HFFc6 (cell line): ENCODE measurements at regions not wholly inside any gene's neighbourhood (a gene's known extent, or its start where the extent isn't known, plus 50 kb on each side); places are given as distances from the start of the nearest gene placed in this dataset.

ENCODE experiments used
- DNase-seq: peaks from one replicate; pipeline ENCODE4 v3.0.0-alpha.2; 2018
- H3K27ac Mint-ChIP-seq: 2 replicates; pipeline ENCODE4 v1.8.0; 2020; ENCODE audit warnings: mild to moderate bottlenecking, mixed read lengths
- H3K27me3 Mint-ChIP-seq: 2 replicates; pipeline ENCODE4 v1.8.0; 2021; ENCODE audit warnings: mild to moderate bottlenecking, moderate library complexity, mixed read lengths; ENCODE audit not compliant: insufficient read depth
- H3K36me3 Mint-ChIP-seq: 2 replicates; pipeline ENCODE4 v1.8.0; 2021; ENCODE audit warnings: low read depth, mixed read lengths
- H3K4me1 Mint-ChIP-seq: 2 replicates; pipeline ENCODE4 v1.8.0; 2020; ENCODE audit warnings: low read depth, mixed read lengths
- H3K4me3 Mint-ChIP-seq: 2 replicates; pipeline ENCODE4 v1.8.0; 2020; ENCODE audit warnings: mild to moderate bottlenecking, moderate library complexity, mixed read lengths
- H3K9me3 Mint-ChIP-seq: 2 replicates; pipeline ENCODE4 v1.8.0; 2020; ENCODE audit warnings: mild to moderate bottlenecking, mixed read lengths
- CTCF ChIP-seq: fragments of 200-600 bp; sonication (generic); IDR thresholded peaks from 2 replicates; pipeline ENCODE4 v1.5.0; 2021; ENCODE audit warnings: antibody characterized with exemption, mild to moderate bottlenecking

GRCh38 chr10:36324831-36325230 is 682.7 kb upstream of the FZD8 start:
- peaks cover 23% of the 10 kb centered on the region for H3K9me3 Mint-ChIP-seq
- H3K4me1 Mint-ChIP-seq, result no peaks in the 10 kb centered on the region
- DNase-seq, result no peak
- H3K27ac Mint-ChIP-seq, result no peak overlapping the region
- no peak for TF ChIP-seq CTCF
- no peaks in the 10 kb centered on the region; the same call in 1 of the 2 replicates for H3K27me3 Mint-ChIP-seq
- no peaks in the 10 kb centered on the region for H3K36me3 Mint-ChIP-seq
- H3K4me3 Mint-ChIP-seq, result no peak overlapping the region

DNA sequence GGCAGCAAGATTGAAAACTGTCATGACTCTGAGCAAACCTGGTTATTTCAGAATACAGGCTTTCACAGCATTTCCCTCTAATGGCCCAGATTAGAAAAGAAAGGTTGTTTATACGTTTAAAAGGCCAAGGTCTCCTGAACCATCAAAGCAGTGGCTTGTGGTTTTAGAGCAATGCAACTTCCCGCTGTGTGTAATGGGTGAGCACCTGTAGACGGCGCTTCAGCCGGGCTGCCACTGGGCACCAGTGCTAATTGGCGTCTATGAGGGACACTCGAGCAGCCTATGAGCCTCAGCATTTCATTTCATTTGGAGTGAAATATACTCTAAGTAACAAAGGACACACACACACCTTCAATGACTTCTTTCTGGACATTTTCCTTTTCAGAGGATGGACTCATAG is 671.0 kb upstream of the FZD8 start:
- H3K4me3 Mint-ChIP-seq, result no peak overlapping the region
- no peak overlapping the region for H3K27ac Mint-ChIP-seq
- H3K4me1 Mint-ChIP-seq, result no peaks in the 10 kb centered on the region
- no peak for DNase-seq
- no peaks in the 10 kb centered on the region; the same call in 1 of the 2 replicates for H3K27me3 Mint-ChIP-seq
- H3K9me3 Mint-ChIP-seq, result peaks cover 5% of the 10 kb centered on the region
- no peaks in the 10 kb centered on the region for H3K36me3 Mint-ChIP-seq
- TF ChIP-seq CTCF, result no peak

DNA sequence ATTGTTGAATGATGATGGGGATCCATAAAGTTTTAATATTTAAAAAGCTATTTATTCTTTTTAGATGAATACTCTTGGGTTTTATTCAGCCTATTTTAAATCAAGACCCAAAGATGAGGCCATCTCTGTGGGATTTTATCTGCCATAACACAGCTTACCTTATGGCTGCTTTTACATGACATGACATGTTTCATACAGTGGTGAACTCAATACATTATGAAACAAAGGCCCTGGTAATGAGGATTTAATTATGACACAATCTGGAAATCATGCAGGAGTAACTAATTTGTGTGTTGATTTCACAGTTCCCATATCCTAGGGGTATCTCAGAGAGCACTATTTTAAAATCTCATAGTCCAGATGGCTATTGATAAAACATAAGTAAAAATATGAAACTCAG is 661.8 kb upstream of the FZD8 start:
- Mint-ChIP-seq H3K27me3 (no peaks in the 10 kb centered on the region), H3K4me1 (no peaks in the 10 kb centered on the region), H3K9me3 (peaks cover 26% of the 10 kb centered on the region), H3K4me3 (no peak overlapping the region), H3K36me3 (peaks cover 6% of the 10 kb centered on the region; the same call in 1 of the 2 replicates), H3K27ac (no peak overlapping the region)
- DNase-seq, result no peak
- no peak for TF ChIP-seq CTCF

DNA sequence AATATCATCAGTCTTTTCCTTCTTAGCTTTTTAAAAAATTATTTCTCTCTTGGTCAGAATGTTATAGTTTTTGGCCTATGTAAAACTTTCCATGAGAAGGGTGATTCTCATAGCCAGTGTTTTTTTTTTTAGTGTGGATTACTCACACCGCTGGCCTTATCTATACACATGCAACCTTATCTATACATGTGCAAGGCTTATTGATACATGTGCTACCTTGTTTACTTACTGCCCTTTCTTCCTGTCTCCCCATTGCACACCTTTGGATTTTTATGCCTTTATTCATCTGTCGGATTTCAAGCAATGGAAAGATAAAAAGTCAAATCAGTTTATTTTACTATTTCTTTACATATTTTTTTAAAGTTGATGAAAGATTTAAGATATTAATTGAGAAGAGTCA is 660.0 kb upstream of the FZD8 start:
- H3K4me3 Mint-ChIP-seq, result no peak overlapping the region
- H3K9me3 Mint-ChIP-seq, result peaks cover 23% of the 10 kb centered on the region
- DNase-seq, result no peak
- H3K4me1 Mint-ChIP-seq, result no peaks in the 10 kb centered on the region
- no peak for TF ChIP-seq CTCF
- H3K27me3 Mint-ChIP-seq, result no peaks in the 10 kb centered on the region
- H3K27ac Mint-ChIP-seq, result no peak overlapping the region
- peaks cover 5% of the 10 kb centered on the region; the same call in 1 of the 2 replicates for H3K36me3 Mint-ChIP-seq

DNA sequence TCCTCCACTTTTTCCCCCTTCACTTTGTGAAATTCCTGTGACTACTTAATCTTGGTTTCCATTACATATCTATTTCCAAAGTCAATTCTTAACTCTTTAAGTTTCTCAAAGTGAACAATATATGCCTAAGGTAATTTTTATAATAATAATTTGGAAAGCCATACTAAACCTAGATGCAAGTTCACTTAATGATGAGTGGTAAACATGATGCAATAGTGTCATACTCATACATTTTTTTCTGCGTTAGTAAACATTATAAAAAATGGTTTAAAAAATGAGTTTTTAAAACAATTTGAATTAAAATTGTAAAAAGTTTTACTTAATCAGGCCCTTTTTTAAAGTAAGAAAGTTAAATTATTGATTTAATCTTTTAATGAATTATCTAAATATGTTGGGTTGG is 659.4 kb upstream of the FZD8 start:
- Mint-ChIP-seq H3K27ac (no peak overlapping the region), H3K4me3 (no peak overlapping the region), H3K27me3 (no peaks in the 10 kb centered on the region), H3K36me3 (no peaks in the 10 kb centered on the region; the same call in 1 of the 2 replicates), H3K4me1 (no peaks in the 10 kb centered on the region), H3K9me3 (peaks cover 23% of the 10 kb centered on the region)
- no peak for DNase-seq
- TF ChIP-seq CTCF, result no peak

DNA sequence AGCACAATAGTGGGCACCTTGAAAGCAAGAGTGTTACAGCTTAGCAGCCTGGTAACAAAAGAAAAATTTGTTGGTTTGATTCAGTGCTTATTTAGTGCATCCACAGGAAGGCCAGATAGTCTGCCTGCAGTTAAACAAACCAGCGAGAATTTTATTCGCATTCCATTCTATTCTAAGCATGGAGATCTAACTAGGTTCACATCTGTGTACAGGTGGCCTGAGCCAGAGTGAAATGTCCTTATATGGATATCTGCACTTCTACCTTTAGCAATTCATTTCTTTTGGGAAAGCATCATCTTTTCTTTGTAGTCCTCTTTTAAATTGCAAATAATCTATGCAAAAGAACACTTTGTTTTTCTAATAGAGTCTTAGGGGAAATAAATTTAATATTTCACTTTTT is 659.0 kb upstream of the FZD8 start:
- Mint-ChIP-seq H3K4me3 (no peak overlapping the region), H3K27ac (no peak overlapping the region), H3K27me3 (no peaks in the 10 kb centered on the region), H3K9me3 (peaks cover 23% of the 10 kb centered on the region), H3K4me1 (no peaks in the 10 kb centered on the region), H3K36me3 (no peaks in the 10 kb centered on the region)
- no peak for DNase-seq
- no peak for TF ChIP-seq CTCF
